Kidney glomerular epithelial cell (primary cell): ENCODE measurements at regions not wholly inside any gene's neighbourhood (a gene's known extent, or its start where the extent isn't known, plus 50 kb on each side); places are given as distances from the start of the nearest gene placed in this dataset.
"Not testable (repeated sequence)": the region's sequence is repeated elsewhere in the genome, so short reads cannot be mapped to it uniquely, and the experiment has no call there.

Experiments used
- DNase-seq: peaks from one replicate; lab custom pipeline; 2025; lab: John Stamatoyannopoulos, UW

DNA sequence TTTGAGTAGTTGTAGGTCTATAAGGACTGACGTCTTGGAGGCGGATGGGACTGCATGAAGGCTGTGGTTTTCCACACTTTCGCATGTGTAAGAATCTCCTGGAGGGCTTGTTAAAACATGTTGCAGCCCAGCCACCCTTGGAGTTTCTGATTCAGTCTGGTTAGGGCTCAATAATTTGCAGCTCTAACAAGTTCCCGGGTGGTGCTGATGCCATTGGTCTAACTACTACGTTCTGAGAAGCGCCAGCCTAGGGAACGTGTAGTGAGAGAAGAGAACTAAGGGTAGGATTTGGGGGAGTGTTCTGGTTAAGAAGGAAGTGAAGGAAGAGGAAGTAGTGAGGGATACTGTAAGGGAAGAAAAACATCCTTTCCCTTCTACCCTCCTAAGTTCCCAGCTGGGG is 138.9 kb downstream of the LARP7 start:
- DNase-seq: no peak

- no peak for DNase-seq
These were observed 139.6 kb downstream of the LARP7 start for GRCh38 chr4:112776535-112776934.

DNA sequence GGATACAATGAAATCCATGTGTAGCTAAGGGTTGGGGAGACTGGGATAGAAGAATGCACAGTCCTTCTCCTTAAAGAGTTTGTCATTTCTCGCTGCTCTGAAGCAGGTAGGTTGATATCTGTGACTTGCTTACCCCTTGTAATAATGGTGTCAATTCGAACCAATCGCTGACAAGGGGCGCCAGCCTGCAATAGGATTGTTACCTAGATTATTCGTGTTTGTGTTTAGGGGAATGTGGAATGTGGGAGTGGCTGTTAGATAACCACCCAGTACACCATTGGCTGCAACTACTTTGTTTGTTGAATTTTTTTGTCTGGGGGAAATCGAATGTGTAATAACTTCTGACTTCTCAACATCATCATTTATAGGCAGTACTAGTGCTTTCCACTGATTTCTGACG is 141.6 kb downstream of the LARP7 start:
- no peak for DNase-seq

DNA sequence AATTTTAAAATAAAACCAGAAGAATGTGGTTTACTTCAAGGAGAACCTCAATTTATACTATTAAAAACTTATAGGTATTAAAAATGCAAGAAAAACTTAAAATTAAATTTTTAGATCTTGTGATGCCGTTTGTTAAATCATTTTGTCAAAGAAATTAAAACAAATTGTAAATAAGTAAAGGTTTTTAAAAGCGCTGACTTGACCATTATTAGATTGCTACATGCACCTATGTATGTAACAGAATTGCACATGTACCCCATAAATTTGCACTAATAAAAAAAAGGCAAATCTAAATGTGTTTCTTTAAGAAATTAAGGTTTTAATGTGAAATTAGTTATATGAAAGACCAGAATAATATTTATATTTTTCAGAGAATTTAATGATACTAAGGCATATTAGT is 156.1 kb downstream of the LARP7 start:
- DNase-seq: no peak

DNA sequence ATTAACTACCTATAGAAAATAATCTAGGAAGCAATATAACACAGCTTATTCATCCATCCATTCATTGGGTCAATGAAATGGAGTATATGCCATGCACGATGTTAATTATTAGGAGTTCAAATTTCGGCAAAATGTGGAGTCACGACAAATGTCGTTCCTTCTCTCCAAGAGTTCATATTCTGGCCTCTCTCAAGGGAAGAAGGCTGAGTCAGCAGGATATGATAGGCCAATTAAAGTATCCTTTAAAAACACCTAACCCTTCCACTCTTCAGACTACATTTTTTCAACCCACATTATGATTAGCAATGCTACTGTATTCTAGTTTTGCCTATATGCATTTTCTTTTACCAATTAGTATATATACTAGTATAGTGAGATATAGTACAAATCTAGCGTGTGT is 163.1 kb downstream of the LARP7 start:
- no peak for DNase-seq

DNA sequence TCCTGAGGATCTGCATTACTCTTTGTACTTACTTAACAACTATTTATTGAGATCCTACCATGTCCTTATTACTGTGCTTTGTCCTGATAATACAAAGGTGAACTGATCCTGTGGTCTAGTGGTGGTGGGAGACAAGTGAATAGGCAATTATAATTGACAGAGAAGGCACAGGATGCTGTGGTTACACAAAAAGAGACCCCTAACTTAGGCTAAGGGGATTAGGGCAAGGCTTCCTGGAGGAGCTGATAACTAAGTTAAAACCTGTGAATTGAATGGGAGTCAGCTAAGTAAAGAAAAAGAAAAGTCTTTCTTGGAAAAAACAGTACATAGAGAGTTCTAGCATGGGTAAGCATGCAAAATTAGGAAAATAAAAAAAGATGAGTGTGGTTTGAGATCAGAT is 164.4 kb downstream of the LARP7 start:
- DNase-seq: no peak

DNA sequence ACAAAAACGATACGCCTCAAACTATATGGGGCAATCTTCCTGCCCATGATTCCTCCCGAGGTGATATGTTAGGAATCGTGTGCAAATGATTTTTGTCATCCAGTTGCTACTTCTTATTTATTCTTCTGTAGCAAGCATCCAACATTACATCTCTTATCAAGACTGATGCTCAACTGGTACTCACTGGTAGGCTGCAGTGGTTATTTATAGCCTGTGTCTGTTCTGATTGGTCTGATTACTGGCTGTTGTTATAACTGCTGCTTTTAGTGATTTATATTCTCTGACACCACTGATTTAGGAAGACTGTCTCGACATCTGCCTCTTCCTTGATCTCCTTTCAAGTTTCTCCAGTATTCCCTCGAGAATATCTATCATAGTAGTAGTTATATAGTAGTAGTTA is 165.8 kb downstream of the LARP7 start:
- DNase-seq: no peak

DNA sequence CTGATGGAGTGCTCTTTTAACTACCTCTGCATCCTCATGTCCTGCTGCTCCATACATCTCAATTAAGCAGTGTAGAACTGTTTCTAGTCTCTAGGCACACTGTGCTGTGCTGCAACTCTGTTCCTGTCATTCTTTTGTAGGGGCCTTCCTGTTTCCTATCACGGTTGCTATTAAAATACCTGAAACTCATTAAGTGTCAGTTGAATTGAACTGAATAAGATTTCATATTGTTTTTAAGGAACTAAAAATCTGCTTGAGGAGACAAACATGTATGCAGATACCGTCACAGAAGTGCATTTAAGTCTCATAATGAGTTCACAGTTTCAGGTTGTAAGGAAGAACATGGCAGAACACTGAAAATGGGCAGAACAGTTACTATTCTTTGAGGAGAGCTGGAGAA is 170.1 kb downstream of the LARP7 start:
- no peak for DNase-seq

DNA sequence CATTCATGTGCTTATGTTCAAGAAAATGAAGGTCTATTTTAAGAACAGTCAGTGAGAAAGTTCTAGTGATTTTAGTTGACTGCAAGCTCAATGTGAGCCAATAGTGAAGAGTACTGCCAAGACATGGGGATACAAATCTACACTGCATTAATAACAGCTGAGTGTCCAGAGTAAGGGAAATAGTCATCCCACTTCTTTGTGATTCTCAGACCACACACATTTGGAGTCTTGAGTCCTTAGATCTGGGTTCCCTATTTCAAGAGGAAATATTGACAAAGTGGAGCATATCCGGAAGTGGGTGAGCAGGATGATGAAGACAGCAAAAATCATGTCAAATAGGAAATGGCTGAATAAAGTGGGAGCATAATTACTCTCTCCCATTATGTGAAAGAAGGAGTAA is 171.1 kb downstream of the LARP7 start:
- DNase-seq: no peak

DNA sequence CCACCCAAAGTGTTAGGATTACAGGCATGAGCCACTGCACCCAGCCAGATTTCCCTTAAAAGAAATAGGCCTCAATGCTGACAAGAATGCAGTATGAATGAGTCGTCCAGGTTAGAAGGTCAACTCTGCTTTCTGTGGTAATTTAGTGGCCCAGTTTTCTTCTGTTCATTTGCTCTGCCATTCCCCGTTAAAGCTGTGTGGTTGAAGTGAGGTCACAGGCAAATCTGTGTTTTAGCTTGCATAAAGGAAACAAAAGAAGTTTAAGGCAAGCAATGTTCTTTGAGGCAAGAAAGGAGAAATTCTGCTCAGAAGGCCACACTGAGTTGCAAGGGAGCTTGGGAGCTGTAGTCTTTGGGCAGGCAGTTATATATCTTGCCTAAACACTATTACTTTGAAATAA is 176.8 kb downstream of the LARP7 start:
- DNase-seq: peak; percentile 10

DNA sequence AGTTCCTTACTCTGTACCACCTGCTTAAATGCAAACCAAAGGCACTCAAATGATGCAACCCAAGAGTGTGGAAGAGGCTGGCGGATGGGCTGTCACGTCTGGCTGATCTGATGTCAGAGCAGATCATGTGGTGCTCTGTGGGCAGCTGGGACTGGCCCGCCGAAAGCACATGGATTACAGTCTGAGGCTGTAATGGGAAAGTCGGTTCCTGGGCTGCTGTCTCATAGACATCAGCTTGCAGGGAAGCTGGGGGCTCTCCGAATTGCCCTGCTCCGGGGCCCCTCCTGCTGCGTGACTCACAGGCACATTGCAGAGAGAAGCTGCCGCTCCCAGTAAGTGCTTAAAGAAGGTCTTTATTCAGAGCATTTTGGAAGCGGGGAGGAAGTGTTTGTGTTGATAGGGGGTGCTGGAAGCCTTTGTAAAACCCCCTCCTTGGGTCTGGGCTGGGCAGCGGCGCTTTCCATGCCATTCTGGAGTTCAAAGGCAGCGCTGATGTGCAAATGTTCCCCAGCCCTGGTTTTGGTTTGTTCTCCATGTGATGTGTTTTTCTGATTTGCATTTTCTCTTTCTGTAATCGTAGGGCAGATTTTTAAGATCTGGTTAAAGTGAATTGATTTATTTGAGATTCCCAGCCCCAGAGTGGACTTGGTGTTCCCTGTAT is 181.1 kb downstream of the LARP7 start:
- peak; percentile 85 for DNase-seq

- no peak for DNase-seq
These were observed 181.6 kb downstream of the LARP7 start for GRCh38 chr4:112818594-112818965.

DNA sequence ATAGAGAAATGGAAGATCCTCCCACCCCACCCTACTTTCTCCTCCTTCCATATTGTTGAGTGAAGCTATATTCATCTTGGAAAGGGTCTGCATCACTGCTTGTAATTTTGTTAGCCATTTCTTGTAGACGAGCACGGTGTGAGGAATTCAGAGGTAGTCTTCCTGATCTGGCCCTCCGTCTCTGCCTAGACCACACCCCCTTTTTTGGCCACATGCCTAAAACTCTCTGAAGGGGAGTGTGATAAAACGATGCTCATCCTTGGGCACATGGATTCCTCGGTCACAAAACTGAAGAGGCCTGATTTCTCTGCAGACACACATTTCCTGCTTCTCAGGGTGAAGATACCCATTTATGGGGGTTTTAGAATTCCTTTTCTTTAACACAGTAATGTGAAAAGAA is 182.8 kb downstream of the LARP7 start:
- DNase-seq: no peak

DNA sequence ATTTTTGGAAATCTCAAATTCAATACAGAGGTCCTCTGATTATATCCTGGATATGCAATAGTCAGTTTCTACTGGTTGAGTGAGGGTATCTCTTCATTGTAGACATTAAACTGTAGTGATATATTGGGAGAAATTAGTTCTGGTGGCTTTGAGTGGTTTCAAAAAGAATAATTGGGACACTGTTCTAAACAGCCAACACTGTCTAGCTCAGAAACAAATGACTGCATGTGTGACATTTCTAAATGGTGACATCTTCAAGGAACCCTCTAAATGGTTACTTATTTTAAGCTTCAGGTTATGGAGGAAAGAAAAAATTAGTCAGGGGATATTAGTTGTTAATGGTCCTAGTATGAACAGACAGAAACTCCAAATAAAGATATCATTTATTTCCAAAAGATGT is 186.2 kb downstream of the LARP7 start:
- DNase-seq: no peak

- no peak for DNase-seq
These were observed 186.7 kb downstream of the LARP7 start for GRCh38 chr4:112823606-112824005.

- no peak for DNase-seq
These were observed 193.9 kb downstream of the LARP7 start for GRCh38 chr4:112830753-112831386.

DNA sequence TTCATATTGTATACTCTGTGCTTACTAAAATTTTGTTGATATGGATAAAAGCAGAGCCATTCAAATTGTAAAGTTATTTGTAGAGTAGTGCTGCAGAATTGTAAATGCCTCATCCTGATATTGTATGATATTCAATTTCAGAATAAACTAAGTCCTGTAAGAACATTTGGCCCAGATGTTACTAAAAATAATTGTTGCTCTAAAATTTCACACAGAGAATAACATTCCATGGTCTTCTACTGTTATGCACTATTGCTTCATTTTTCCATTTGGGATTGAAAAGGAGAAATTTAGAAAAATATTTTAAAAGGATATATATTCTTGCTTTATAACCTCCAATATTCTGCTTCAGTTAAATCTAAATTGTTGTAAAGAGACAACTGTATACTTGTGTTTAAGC is 195.6 kb downstream of the LARP7 start:
- no peak for DNase-seq

- DNase-seq: no peak
These were observed 200.0 kb downstream of the LARP7 start for GRCh38 chr4:112836895-112837294.

GRCh38 chr4:112838015-112838414 is 201.1 kb downstream of the LARP7 start:
- DNase-seq: not testable (repeated sequence)

- peak; percentile 73 for DNase-seq
These were observed 203.1 kb downstream of the LARP7 start for GRCh38 chr4:112840061-112840460.

- DNase-seq: no peak
These were observed 203.7 kb downstream of the LARP7 start for GRCh38 chr4:112840619-112841018.

DNA sequence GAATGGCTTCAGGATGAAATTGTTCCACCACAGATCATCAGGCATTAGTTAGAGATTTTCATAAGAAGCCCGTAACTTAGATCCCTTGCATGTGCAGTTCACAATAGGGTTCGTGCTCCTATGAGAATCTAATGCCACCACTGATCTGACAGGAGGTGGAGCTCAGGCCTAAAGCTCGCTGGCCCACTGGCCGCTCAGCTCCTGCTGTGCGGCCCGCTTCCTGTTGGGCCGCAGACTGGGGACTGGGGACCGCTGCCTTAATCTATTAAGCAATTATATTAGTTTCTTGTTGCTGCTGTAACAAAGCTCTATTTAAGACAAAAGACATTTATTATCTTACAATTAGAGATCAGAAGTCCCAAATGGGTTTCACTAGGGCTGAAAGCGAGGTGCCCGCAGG is 205.6 kb downstream of the LARP7 start:
- DNase-seq: no peak

GRCh38 chr4:112845386-112845785 is 204.1 kb upstream of the ANK2 start:
- DNase-seq: no peak

GRCh38 chr4:112847045-112847444 is 202.4 kb upstream of the ANK2 start:
- DNase-seq: no peak
